ENCODE measurements at regions not wholly inside any gene's neighbourhood (a gene's known extent, or its start where the extent isn't known, plus 50 kb on each side); places are given as distances from the start of the nearest gene placed in this dataset.

GRCh38 chr16:6281994-6282393 is 1050.7 kb upstream of the RBFOX1 start:
- Mint-ChIP-seq H3K9me3 (peaks cover 2% of the 10 kb centered on the region; the same call in 1 of the 3 replicates), H3K27me3 (ENCODE audit: insufficient read depth, low read depth, poor library complexity) (no peaks in the 10 kb centered on the region), H3K36me3 (ENCODE audit: low read depth) (peaks cover 3% of the 10 kb centered on the region; the same call in 2 of the 3 replicates), H3K27ac (no peak overlapping the region), H3K4me3 (no peak overlapping the region), H3K4me1 (peaks cover 68% of the 10 kb centered on the region)
- Histone ChIP-seq H4K20me1 (replicated peaks; ENCODE audit: insufficient read depth) (no peaks in the 10 kb centered on the region), H3K4me3 (no peak overlapping the region), H3K4me2 (no peak overlapping the region), H3K36me3 (ENCODE audit: insufficient read depth) (no peaks in the 10 kb centered on the region), H3F3A (replicated peaks; ENCODE audit: low read depth) (no peaks in the 10 kb centered on the region; the same call in 1 of the 2 replicates), H3K9me2 (ENCODE audit: insufficient read depth) (no peaks in the 10 kb centered on the region; the same call in 1 of the 2 replicates), H2AFZ (no peak overlapping the region), H3K4me1 (ENCODE audit: insufficient read depth) (peaks cover 28% of the 10 kb centered on the region), H3K27me3 (ENCODE audit: insufficient read depth) (no peaks in the 10 kb centered on the region), H3K79me2 (replicated peaks; ENCODE audit: insufficient read depth) (no peaks in the 10 kb centered on the region), H3K27ac (ENCODE audit: low read depth) (no peak overlapping the region)
- TF ChIP-seq JUNB (IDR thresholded peaks at IDR 0.05; ENCODE audit: unreplicated experiment) (no peak), CTCF (conservative IDR thresholded peaks at IDR 0.05; ENCODE audit: low read depth in 2 of 2) (no peak), REST (IDR thresholded peaks at IDR 0.05; ENCODE audit: unreplicated experiment) (no peak), POLR2AphosphoS5 (IDR thresholded peaks at IDR 0.05; ENCODE audit: low read depth) (no peak), ETS1 (IDR thresholded peaks at IDR 0.05) (no peak), ZNF114 (CRISPR knock-in tag; IDR thresholded peaks at IDR 0.05) (no peak), CREB1 (CRISPR knock-in tag; IDR thresholded peaks at IDR 0.05; ENCODE audit: low read depth) (no peak), ZNF462 (CRISPR knock-in tag; IDR thresholded peaks at IDR 0.05) (no peak), ZNF331 (CRISPR knock-in tag; IDR thresholded peaks at IDR 0.05; ENCODE audit: low read depth) (no peak)
- no peak for DNase-seq (ENCODE audit: low spot score)
- no peak for ATAC-seq
